ENCODE measurements at regions not wholly inside any gene's neighbourhood (a gene's known extent, or its start where the extent isn't known, plus 50 kb on each side); places are given as distances from the start of the nearest gene placed in this dataset.

- Histone ChIP-seq H3K4me1 (ENCODE audit: insufficient read depth, low read length) (no peaks in the 10 kb centered on the region), H3K9me3 (ENCODE audit: low read length) (no peaks in the 10 kb centered on the region), H3K36me3 (ENCODE audit: insufficient read depth, low read length) (no peaks in the 10 kb centered on the region), H3K4me3 (ENCODE audit: low read depth in 1 of 2, low read length in 2 of 2) (no peak overlapping the region), H3K9ac (ENCODE audit: low read length) (no peak overlapping the region), H3K27me3 (ENCODE audit: control insufficient read depth in 1 of 2, insufficient read depth in 2 of 2, low read length in 2 of 2) (no peaks in the 10 kb centered on the region), H3K27ac (ENCODE audit: low read depth, low read length) (no peak overlapping the region)
These were observed 534.6 kb upstream of the FAM241A start for GRCh38 chr4:111610681-111611080.

- Histone ChIP-seq H3K9ac (ENCODE audit: low read length) (no peak overlapping the region), H3K9me3 (ENCODE audit: low read length) (no peaks in the 10 kb centered on the region), H3K4me1 (ENCODE audit: insufficient read depth, low read length) (no peaks in the 10 kb centered on the region), H3K27me3 (ENCODE audit: control insufficient read depth in 1 of 2, insufficient read depth in 2 of 2, low read length in 2 of 2) (no peaks in the 10 kb centered on the region), H3K36me3 (ENCODE audit: insufficient read depth, low read length) (no peaks in the 10 kb centered on the region), H3K4me3 (ENCODE audit: low read depth in 1 of 2, low read length in 2 of 2) (no peak overlapping the region), H3K27ac (ENCODE audit: low read depth, low read length) (no peak overlapping the region)
These were observed 526.3 kb upstream of the FAM241A start for GRCh38 chr4:111618908-111619307.

GRCh38 chr4:111628437-111628836 lies 516.8 kb upstream of the FAM241A start:
- H3K9me3 ChIP-seq (ENCODE audit: low read length) = no peaks in the 10 kb centered on the region
- H3K4me1 ChIP-seq (ENCODE audit: insufficient read depth, low read length) = no peaks in the 10 kb centered on the region
- H3K4me3 ChIP-seq (ENCODE audit: low read depth in 1 of 2, low read length in 2 of 2) = no peak overlapping the region
- H3K27me3 ChIP-seq (ENCODE audit: control insufficient read depth in 1 of 2, insufficient read depth in 2 of 2, low read length in 2 of 2) = peaks cover 0 to 8% of the 10 kb centered on the region in 2 donors
- H3K36me3 ChIP-seq (ENCODE audit: insufficient read depth, low read length) = no peaks in the 10 kb centered on the region
- H3K27ac ChIP-seq (ENCODE audit: low read depth, low read length) = no peak overlapping the region
- no peak overlapping the region for H3K9ac ChIP-seq (ENCODE audit: low read length)

GRCh38 chr4:111630705-111631104 lies 514.5 kb upstream of the FAM241A start:
- Histone ChIP-seq H3K4me3 (ENCODE audit: low read depth in 1 of 2, low read length in 2 of 2) (no peak overlapping the region), H3K27me3 (ENCODE audit: control insufficient read depth in 1 of 2, insufficient read depth in 2 of 2, low read length in 2 of 2) (peaks cover 0 to 8% of the 10 kb centered on the region in 2 donors), H3K9me3 (ENCODE audit: low read length) (no peaks in the 10 kb centered on the region), H3K9ac (ENCODE audit: low read length) (no peak overlapping the region), H3K36me3 (ENCODE audit: insufficient read depth, low read length) (no peaks in the 10 kb centered on the region), H3K4me1 (ENCODE audit: insufficient read depth, low read length) (no peaks in the 10 kb centered on the region), H3K27ac (ENCODE audit: low read depth, low read length) (no peak overlapping the region)

- H3K4me3 ChIP-seq (ENCODE audit: low read depth in 1 of 2, low read length in 2 of 2) = no peak overlapping the region
- no peaks in the 10 kb centered on the region for H3K9me3 ChIP-seq (ENCODE audit: low read length)
- no peak overlapping the region for H3K9ac ChIP-seq (ENCODE audit: low read length)
- H3K4me1 ChIP-seq (ENCODE audit: insufficient read depth, low read length) = no peaks in the 10 kb centered on the region
- H3K27ac ChIP-seq (ENCODE audit: low read depth, low read length) = no peak overlapping the region
- H3K27me3 ChIP-seq (ENCODE audit: control insufficient read depth in 1 of 2, insufficient read depth in 2 of 2, low read length in 2 of 2) = peaks cover 0 to 8% of the 10 kb centered on the region in 2 donors
- no peaks in the 10 kb centered on the region for H3K36me3 ChIP-seq (ENCODE audit: insufficient read depth, low read length)
These were observed 513.8 kb upstream of the FAM241A start for GRCh38 chr4:111631215-111631999.

GRCh38 chr4:111632641-111633151 lies 512.6 kb upstream of the FAM241A start:
- Histone ChIP-seq H3K9ac (ENCODE audit: low read length) (no peak overlapping the region), H3K36me3 (ENCODE audit: insufficient read depth, low read length) (no peaks in the 10 kb centered on the region), H3K27ac (ENCODE audit: low read depth, low read length) (no peak overlapping the region), H3K9me3 (ENCODE audit: low read length) (no peaks in the 10 kb centered on the region), H3K4me3 (ENCODE audit: low read depth in 1 of 2, low read length in 2 of 2) (no peak overlapping the region), H3K4me1 (ENCODE audit: insufficient read depth, low read length) (no peaks in the 10 kb centered on the region), H3K27me3 (ENCODE audit: control insufficient read depth in 1 of 2, insufficient read depth in 2 of 2, low read length in 2 of 2) (peaks cover 0 to 8% of the 10 kb centered on the region in 2 donors)

- Histone ChIP-seq H3K9ac (ENCODE audit: low read length) (no peak overlapping the region), H3K36me3 (ENCODE audit: insufficient read depth, low read length) (no peaks in the 10 kb centered on the region), H3K4me1 (ENCODE audit: insufficient read depth, low read length) (no peaks in the 10 kb centered on the region), H3K4me3 (ENCODE audit: low read depth in 1 of 2, low read length in 2 of 2) (no peak overlapping the region), H3K27me3 (ENCODE audit: control insufficient read depth in 1 of 2, insufficient read depth in 2 of 2, low read length in 2 of 2) (peaks cover 0 to 8% of the 10 kb centered on the region in 2 donors), H3K27ac (ENCODE audit: low read depth, low read length) (no peak overlapping the region), H3K9me3 (ENCODE audit: low read length) (no peaks in the 10 kb centered on the region)
These were observed 511.5 kb upstream of the FAM241A start for GRCh38 chr4:111633663-111634266.

- no peak overlapping the region for H3K4me3 ChIP-seq (ENCODE audit: low read depth in 1 of 2, low read length in 2 of 2)
- H3K4me1 ChIP-seq (ENCODE audit: insufficient read depth, low read length) = no peaks in the 10 kb centered on the region
- H3K36me3 ChIP-seq (ENCODE audit: insufficient read depth, low read length) = no peaks in the 10 kb centered on the region
- H3K27me3 ChIP-seq (ENCODE audit: control insufficient read depth in 1 of 2, insufficient read depth in 2 of 2, low read length in 2 of 2) = peaks cover 0 to 4% of the 10 kb centered on the region in 2 donors
- H3K9ac ChIP-seq (ENCODE audit: low read length) = no peak overlapping the region
- no peaks in the 10 kb centered on the region for H3K9me3 ChIP-seq (ENCODE audit: low read length)
- H3K27ac ChIP-seq (ENCODE audit: low read depth, low read length) = no peak overlapping the region
These were observed 509.6 kb upstream of the FAM241A start for GRCh38 chr4:111635646-111636045.

GRCh38 chr4:111636961-111637585 lies 508.2 kb upstream of the FAM241A start:
- Histone ChIP-seq H3K9me3 (ENCODE audit: low read length) (no peaks in the 10 kb centered on the region), H3K4me3 (ENCODE audit: low read depth in 1 of 2, low read length in 2 of 2) (no peak overlapping the region), H3K27ac (ENCODE audit: low read depth, low read length) (no peak overlapping the region), H3K36me3 (ENCODE audit: insufficient read depth, low read length) (no peaks in the 10 kb centered on the region), H3K4me1 (ENCODE audit: insufficient read depth, low read length) (no peaks in the 10 kb centered on the region), H3K9ac (ENCODE audit: low read length) (no peak overlapping the region), H3K27me3 (ENCODE audit: control insufficient read depth in 1 of 2, insufficient read depth in 2 of 2, low read length in 2 of 2) (no peaks in the 10 kb centered on the region)

- Histone ChIP-seq H3K36me3 (ENCODE audit: insufficient read depth, low read length) (no peaks in the 10 kb centered on the region), H3K9me3 (ENCODE audit: low read length) (no peaks in the 10 kb centered on the region), H3K9ac (ENCODE audit: low read length) (no peak overlapping the region), H3K4me3 (ENCODE audit: low read depth in 1 of 2, low read length in 2 of 2) (no peak overlapping the region), H3K27me3 (ENCODE audit: control insufficient read depth in 1 of 2, insufficient read depth in 2 of 2, low read length in 2 of 2) (no peaks in the 10 kb centered on the region), H3K27ac (ENCODE audit: low read depth, low read length) (no peak overlapping the region), H3K4me1 (ENCODE audit: insufficient read depth, low read length) (no peaks in the 10 kb centered on the region)
These were observed 506.0 kb upstream of the FAM241A start for GRCh38 chr4:111639120-111639690.

- no peaks in the 10 kb centered on the region for H3K36me3 ChIP-seq (ENCODE audit: insufficient read depth, low read length)
- no peak overlapping the region for H3K27ac ChIP-seq (ENCODE audit: low read depth, low read length)
- H3K4me1 ChIP-seq (ENCODE audit: insufficient read depth, low read length) = no peaks in the 10 kb centered on the region
- no peak overlapping the region for H3K9ac ChIP-seq (ENCODE audit: low read length)
- no peak overlapping the region for H3K4me3 ChIP-seq (ENCODE audit: low read depth in 1 of 2, low read length in 2 of 2)
- no peaks in the 10 kb centered on the region for H3K27me3 ChIP-seq (ENCODE audit: control insufficient read depth in 1 of 2, insufficient read depth in 2 of 2, low read length in 2 of 2)
- no peaks in the 10 kb centered on the region for H3K9me3 ChIP-seq (ENCODE audit: low read length)
These were observed 505.4 kb upstream of the FAM241A start for GRCh38 chr4:111639876-111640275.

All from muscle layer of colon (tissue), 2 donors.